Neural cell (in vitro differentiated cells): ENCODE measurements at regions not wholly inside any gene's neighbourhood (a gene's known extent, or its start where the extent isn't known, plus 50 kb on each side); places are given as distances from the start of the nearest gene placed in this dataset.

Source experiments
- H2AFZ ChIP-seq: fragments of 200-600, 300-800 bp; sonication (generic), shearing (Covaris generic); 2 replicates; pipeline ENCODE4 v1.6.0; 2014; ENCODE audit warnings: low read depth, mild to moderate bottlenecking, antibody characterized with exemption, low read length, moderate library complexity
- H3F3A ChIP-seq: fragments of 200-600 bp; shearing (Covaris generic); 2 replicates; pipeline ENCODE4 v1.6.1; 2016; ENCODE audit warnings: mild to moderate bottlenecking, moderate library complexity, mixed read lengths, antibody characterized with exemption, low read length; ENCODE audit not compliant: insufficient read depth, poor library complexity, severe bottlenecking
- H3K27ac ChIP-seq: fragments of 200-600, 300-800 bp; sonication (generic), shearing (Covaris generic); 2 replicates; pipeline ENCODE4 v1.5.1; 2014; ENCODE audit warnings: mild to moderate bottlenecking, low read length, moderate library complexity
- H3K27me3 ChIP-seq: fragments of 300-800, 200-600 bp; sonication (generic), shearing (Covaris generic); 2 replicates; pipeline ENCODE4 v1.6.0; 2014; ENCODE audit warnings: mild to moderate bottlenecking, low read depth, low read length, moderate library complexity; ENCODE audit not compliant: insufficient read depth
- H3K36me3 ChIP-seq: fragments of 300-800, 200-600 bp; sonication (generic), shearing (Covaris generic); 2 replicates; pipeline ENCODE4 v1.5.1; 2014; ENCODE audit warnings: mild to moderate bottlenecking, antibody characterized with exemption, low read length, moderate library complexity; ENCODE audit not compliant: insufficient read depth
- H3K4me2 ChIP-seq: fragments of 300-800, 200-600 bp; sonication (generic), shearing (Covaris generic); 2 replicates; pipeline ENCODE4 v1.6.0; 2014; ENCODE audit warnings: mild to moderate bottlenecking, low read length
- H3K4me3 ChIP-seq: fragments of 300-800, 200-600 bp; sonication (generic), shearing (Covaris generic); 2 replicates; pipeline ENCODE4 v1.5.1; 2014; ENCODE audit warnings: mild to moderate bottlenecking, low read length, moderate library complexity
- H3K79me2 ChIP-seq: fragments of 200-600 bp; shearing (Covaris generic); replicated peaks from 2 replicates; pipeline ENCODE4 v1.6.0; 2014; ENCODE audit warnings: mild to moderate bottlenecking, low read length, moderate library complexity; ENCODE audit not compliant: insufficient read depth
- H3K9ac ChIP-seq: fragments of 300-800, 200-600 bp; sonication (generic), shearing (Covaris generic); 2 replicates; pipeline ENCODE4 v1.6.1; 2016; ENCODE audit warnings: mild to moderate bottlenecking, low read length, mixed read lengths
- H3K9me2 ChIP-seq: fragments of 200-600 bp; shearing (Covaris generic); 2 replicates; pipeline ENCODE4 v1.6.1; 2016; ENCODE audit warnings: mild to moderate bottlenecking, low read length, mixed read lengths; ENCODE audit not compliant: insufficient read depth
- H3K9me3 ChIP-seq: fragments of 200-600, 300-800 bp; sonication (generic), shearing (Covaris generic); 2 replicates; pipeline ENCODE4 v1.6.1; 2016; ENCODE audit warnings: mild to moderate bottlenecking, mixed run types, low read length, moderate library complexity, mixed read lengths
- H4K20me1 ChIP-seq: fragments of 200-600 bp; shearing (Covaris generic); 2 replicates; pipeline ENCODE4 v1.6.1; 2016; ENCODE audit warnings: mild to moderate bottlenecking, mixed run types; ENCODE audit not compliant: insufficient read depth
- EP300 ChIP-seq: fragments of 450-650 bp; conservative IDR thresholded peaks from 2 replicates; pipeline ENCODE4 v1.6.1; 2014; ENCODE audit warnings: antibody characterized with exemption, mild to moderate bottlenecking, moderate library complexity; ENCODE audit not compliant: poor library complexity, severe bottlenecking
- EZH2 ChIP-seq: fragments of 200-600, 300-800 bp; shearing (Covaris generic), sonication (generic); IDR thresholded peaks from 2 replicates; pipeline ENCODE4 v1.6.1; 2014; ENCODE audit warnings: antibody characterized with exemption, low read length, borderline replicate concordance, mild to moderate bottlenecking; ENCODE audit not compliant: insufficient read depth, poor library complexity, severe bottlenecking
- MXI1 ChIP-seq: fragments of 450-650 bp; conservative IDR thresholded peaks from 2 replicates; pipeline ENCODE4 v1.6.1; 2014; ENCODE audit warnings: antibody characterized with exemption, mild to moderate bottlenecking; ENCODE audit not compliant: poor library complexity, severe bottlenecking
- POLR2AphosphoS5 ChIP-seq: IDR thresholded peaks from 2 replicates; pipeline ENCODE4 v1.6.1; 2012
- RAD21 ChIP-seq: fragments of 450-650 bp; conservative IDR thresholded peaks from 2 replicates; pipeline ENCODE4 v1.6.1; 2014; ENCODE audit warnings: antibody characterized with exemption, mild to moderate bottlenecking, moderate library complexity
- SMC3 ChIP-seq: fragments of 450-650 bp; conservative IDR thresholded peaks from 2 replicates; pipeline ENCODE4 v1.6.1; 2014; ENCODE audit warnings: antibody characterized with exemption, mild to moderate bottlenecking, moderate library complexity; ENCODE audit not compliant: poor library complexity
- TAF1 ChIP-seq: IDR thresholded peaks from 2 replicates; pipeline ENCODE4 v1.6.1; 2012; ENCODE audit warnings: low read depth
- small RNA-seq, 3 experiments: library from RNA; depleted of rRNA; stranded (forward); fragments of <200 nt; gene quantifications; one replicate each; pipeline ENCODE3, GENCODE V24; 2012
- TF ChIP-seq, protein P1 (sequence below): IDR thresholded peaks from 2 replicates; pipeline ENCODE4 v1.6.1; 2012; ENCODE audit warnings: borderline replicate concordance
- TF ChIP-seq, protein P2 (sequence below): fragments of 450-650 bp; IDR thresholded peaks from 2 replicates; pipeline ENCODE4 v1.5.1; 2014; ENCODE audit warnings: antibody characterized with exemption, mild to moderate bottlenecking, moderate library complexity; ENCODE audit not compliant: poor library complexity, severe bottlenecking

DNA sequence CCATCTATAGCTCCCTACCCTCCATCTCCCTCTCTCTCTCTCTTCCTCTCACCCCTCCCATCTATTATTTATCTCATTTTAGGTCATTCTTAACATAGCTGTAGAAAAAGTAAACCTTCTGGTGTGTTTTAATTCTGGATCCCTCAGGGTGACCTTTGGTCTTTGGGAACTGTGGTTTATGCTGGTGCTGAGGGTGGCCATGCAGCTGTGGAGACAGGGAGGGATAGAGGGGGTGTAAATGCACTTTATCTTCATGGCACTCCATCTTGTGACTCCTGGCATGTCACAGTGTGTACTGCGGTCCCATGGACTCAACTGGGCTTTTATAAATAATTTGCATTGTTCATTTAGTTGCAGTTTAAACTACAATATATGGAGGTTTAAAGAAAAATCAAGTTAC lies 50.2 kb upstream of the RUNX1 start:
- Histone ChIP-seq H4K20me1 (no peaks in the 10 kb centered on the region), H3K4me3 (no peak overlapping the region), H3K27me3 (no peaks in the 10 kb centered on the region), H3K79me2 (no peaks in the 10 kb centered on the region), H3K9ac (no peak overlapping the region), H3K9me2 (no peaks in the 10 kb centered on the region), H3K4me2 (no peak overlapping the region), H3K27ac (no peak overlapping the region), H3K9me3 (no peaks in the 10 kb centered on the region), H3K36me3 (no peaks in the 10 kb centered on the region), H3F3A (no peaks in the 10 kb centered on the region), H2AFZ (no peak overlapping the region)
- TF ChIP-seq POLR2AphosphoS5 (no peak), EZH2 (no peak), TAF1 (no peak), RAD21 (no peak), MXI1 (no peak), SMC3 (no peak), EP300 (no peak)
- TF ChIP-seq, protein P1, sequence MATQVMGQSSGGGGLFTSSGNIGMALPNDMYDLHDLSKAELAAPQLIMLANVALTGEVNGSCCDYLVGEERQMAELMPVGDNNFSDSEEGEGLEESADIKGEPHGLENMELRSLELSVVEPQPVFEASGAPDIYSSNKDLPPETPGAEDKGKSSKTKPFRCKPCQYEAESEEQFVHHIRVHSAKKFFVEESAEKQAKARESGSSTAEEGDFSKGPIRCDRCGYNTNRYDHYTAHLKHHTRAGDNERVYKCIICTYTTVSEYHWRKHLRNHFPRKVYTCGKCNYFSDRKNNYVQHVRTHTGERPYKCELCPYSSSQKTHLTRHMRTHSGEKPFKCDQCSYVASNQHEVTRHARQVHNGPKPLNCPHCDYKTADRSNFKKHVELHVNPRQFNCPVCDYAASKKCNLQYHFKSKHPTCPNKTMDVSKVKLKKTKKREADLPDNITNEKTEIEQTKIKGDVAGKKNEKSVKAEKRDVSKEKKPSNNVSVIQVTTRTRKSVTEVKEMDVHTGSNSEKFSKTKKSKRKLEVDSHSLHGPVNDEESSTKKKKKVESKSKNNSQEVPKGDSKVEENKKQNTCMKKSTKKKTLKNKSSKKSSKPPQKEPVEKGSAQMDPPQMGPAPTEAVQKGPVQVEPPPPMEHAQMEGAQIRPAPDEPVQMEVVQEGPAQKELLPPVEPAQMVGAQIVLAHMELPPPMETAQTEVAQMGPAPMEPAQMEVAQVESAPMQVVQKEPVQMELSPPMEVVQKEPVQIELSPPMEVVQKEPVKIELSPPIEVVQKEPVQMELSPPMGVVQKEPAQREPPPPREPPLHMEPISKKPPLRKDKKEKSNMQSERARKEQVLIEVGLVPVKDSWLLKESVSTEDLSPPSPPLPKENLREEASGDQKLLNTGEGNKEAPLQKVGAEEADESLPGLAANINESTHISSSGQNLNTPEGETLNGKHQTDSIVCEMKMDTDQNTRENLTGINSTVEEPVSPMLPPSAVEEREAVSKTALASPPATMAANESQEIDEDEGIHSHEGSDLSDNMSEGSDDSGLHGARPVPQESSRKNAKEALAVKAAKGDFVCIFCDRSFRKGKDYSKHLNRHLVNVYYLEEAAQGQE = no peak
- TF ChIP-seq, protein P2, sequence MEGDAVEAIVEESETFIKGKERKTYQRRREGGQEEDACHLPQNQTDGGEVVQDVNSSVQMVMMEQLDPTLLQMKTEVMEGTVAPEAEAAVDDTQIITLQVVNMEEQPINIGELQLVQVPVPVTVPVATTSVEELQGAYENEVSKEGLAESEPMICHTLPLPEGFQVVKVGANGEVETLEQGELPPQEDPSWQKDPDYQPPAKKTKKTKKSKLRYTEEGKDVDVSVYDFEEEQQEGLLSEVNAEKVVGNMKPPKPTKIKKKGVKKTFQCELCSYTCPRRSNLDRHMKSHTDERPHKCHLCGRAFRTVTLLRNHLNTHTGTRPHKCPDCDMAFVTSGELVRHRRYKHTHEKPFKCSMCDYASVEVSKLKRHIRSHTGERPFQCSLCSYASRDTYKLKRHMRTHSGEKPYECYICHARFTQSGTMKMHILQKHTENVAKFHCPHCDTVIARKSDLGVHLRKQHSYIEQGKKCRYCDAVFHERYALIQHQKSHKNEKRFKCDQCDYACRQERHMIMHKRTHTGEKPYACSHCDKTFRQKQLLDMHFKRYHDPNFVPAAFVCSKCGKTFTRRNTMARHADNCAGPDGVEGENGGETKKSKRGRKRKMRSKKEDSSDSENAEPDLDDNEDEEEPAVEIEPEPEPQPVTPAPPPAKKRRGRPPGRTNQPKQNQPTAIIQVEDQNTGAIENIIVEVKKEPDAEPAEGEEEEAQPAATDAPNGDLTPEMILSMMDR = no peak

Small RNA genes lying in the stretch of these regions (small RNA-seq; reads per million reads assigned to genes)
- gene EZH2P1 (0 reads per million in 3 experiments), gene MIR802 (0 reads per million in 3 experiments)
